MM.1S (cell line): ENCODE measurements at regions not wholly inside any gene's neighbourhood (a gene's known extent, or its start where the extent isn't known, plus 50 kb on each side); places are given as distances from the start of the nearest gene placed in this dataset.

Source experiments
- DNase-seq: peaks from one replicate; pipeline ENCODE4 v3.0.0-alpha.2; 2015
- H2AFZ ChIP-seq: fragments of 300-600 bp; sonication (generic); 2 replicates; pipeline ENCODE4 v1.6.0; 2016; ENCODE audit warnings: antibody characterized with exemption, low read length
- H3F3A ChIP-seq: fragments of 300-600 bp; sonication (generic); 2 replicates; pipeline ENCODE4 v1.6.1; 2016; ENCODE audit warnings: mild to moderate bottlenecking, antibody characterized with exemption, low read length, moderate library complexity, mixed read lengths; ENCODE audit not compliant: insufficient read depth
- H3K27ac ChIP-seq: fragments of 300-600 bp; sonication (generic); 2 replicates; pipeline ENCODE4 v1.5.1; 2016; ENCODE audit warnings: mild to moderate bottlenecking, low read length
- H3K27me3 ChIP-seq: fragments of 300-600 bp; sonication (generic); replicated peaks from 2 replicates; pipeline ENCODE4 v1.6.0; 2016; ENCODE audit warnings: low read length; ENCODE audit not compliant: insufficient read depth
- H3K36me3 ChIP-seq: fragments of 300-600 bp; sonication (generic); replicated peaks from 2 replicates; pipeline ENCODE4 v1.6.1; 2016; ENCODE audit warnings: mild to moderate bottlenecking, low read length, mixed read lengths; ENCODE audit not compliant: insufficient read depth
- H3K4me1 ChIP-seq: fragments of 300-600 bp; sonication (generic); 2 replicates; pipeline ENCODE4 v1.6.1; 2016; ENCODE audit warnings: low read length, mixed read lengths
- H3K4me2 ChIP-seq: fragments of 300-600 bp; sonication (generic); 2 replicates; pipeline ENCODE4 v1.6.0; 2016; ENCODE audit warnings: low read depth, low read length
- H3K4me3 ChIP-seq: fragments of 300-600 bp; sonication (generic); 2 replicates; pipeline ENCODE4 v1.5.1; 2016; ENCODE audit warnings: low read length, mixed read lengths
- H3K79me2 ChIP-seq: fragments of 300-600 bp; sonication (generic); 2 replicates; pipeline ENCODE4 v1.6.1; 2016; ENCODE audit warnings: mixed run types, low read length, mixed read lengths
- H3K9ac ChIP-seq: fragments of 300-600 bp; sonication (generic); 2 replicates; pipeline ENCODE4 v1.6.1; 2016; ENCODE audit warnings: low read length, mixed read lengths
- H3K9me2 ChIP-seq: fragments of 300-600 bp; sonication (generic); replicated peaks from 2 replicates; pipeline ENCODE4 v1.6.1; 2016; ENCODE audit warnings: mild to moderate bottlenecking, low read length, mixed read lengths; ENCODE audit not compliant: insufficient read depth
- H3K9me3 ChIP-seq: fragments of 300-600 bp; sonication (generic); replicated peaks from 2 replicates; pipeline ENCODE4 v1.6.1; 2016; ENCODE audit warnings: mild to moderate bottlenecking, low read length, mixed read lengths; ENCODE audit not compliant: insufficient read depth
- H4K20me1 ChIP-seq: fragments of 300-600 bp; sonication (generic); 2 replicates; pipeline ENCODE4 v1.6.1; 2016; ENCODE audit warnings: mild to moderate bottlenecking, low read length, moderate library complexity, mixed read lengths; ENCODE audit not compliant: insufficient read depth
- CTCF ChIP-seq: fragments of 300-600 bp; sonication (generic); IDR thresholded peaks from 2 replicates; pipeline ENCODE4 v1.5.1; 2016; ENCODE audit warnings: antibody characterized with exemption, low read length, mixed read lengths
- EZH2 ChIP-seq: fragments of 300-600 bp; sonication (generic); optimal IDR thresholded peaks from 2 replicates; pipeline ENCODE3; 2017; ENCODE audit warnings: low read depth, mild to moderate bottlenecking, antibody characterized with exemption, low read length, mixed read lengths
- EZH2phosphoT487 ChIP-seq: fragments of 300-600 bp; sonication (generic); IDR thresholded peaks from 2 replicates; pipeline ENCODE4 v1.6.1; 2018; ENCODE audit warnings: antibody characterized with exemption, low read length

- H3K4me2 ChIP-seq, result no peak overlapping the region
- H3K79me2 ChIP-seq, result no peaks in the 10 kb centered on the region
- no peak overlapping the region for H3K4me3 ChIP-seq
- no peak for DNase-seq
- H3K9me2 ChIP-seq, result no peaks in the 10 kb centered on the region
- H3K9ac ChIP-seq, result no peak overlapping the region
- H3K36me3 ChIP-seq, result no peaks in the 10 kb centered on the region
- TF ChIP-seq EZH2 (no peak), EZH2phosphoT487 (no peak), CTCF (no peak)
- H2AFZ ChIP-seq, result no peak overlapping the region
- no peak overlapping the region for H3K27ac ChIP-seq
- no peaks in the 10 kb centered on the region for H3F3A ChIP-seq
- H3K4me1 ChIP-seq, result no peaks in the 10 kb centered on the region
- H3K9me3 ChIP-seq, result no peaks in the 10 kb centered on the region
- H4K20me1 ChIP-seq, result no peaks in the 10 kb centered on the region
- H3K27me3 ChIP-seq, result no peaks in the 10 kb centered on the region
These were observed 633.6 kb downstream of the BCL11B start for GRCh38 chr14:98638366-98638765.

- DNase-seq, result no peak
- H4K20me1 ChIP-seq, result no peaks in the 10 kb centered on the region
These were observed 624.2 kb downstream of the BCL11B start for GRCh38 chr14:98647754-98648153.

GRCh38 chr14:98651037-98651436 lies 621.0 kb downstream of the BCL11B start:
- TF ChIP-seq EZH2, result no peak
- TF ChIP-seq EZH2phosphoT487, result no peak
- TF ChIP-seq CTCF, result no peak

More at GRCh38 chr14:98647754-98648153, 624.2 kb downstream of the BCL11B start:
- Histone ChIP-seq H3K27me3 (no peaks in the 10 kb centered on the region), H3K4me2 (no peak overlapping the region), H3K9ac (no peak overlapping the region), H3K36me3 (no peaks in the 10 kb centered on the region), H3K4me3 (no peak overlapping the region), H3K27ac (no peak overlapping the region), H2AFZ (no peak overlapping the region), H3K4me1 (no peaks in the 10 kb centered on the region), H3K79me2 (no peaks in the 10 kb centered on the region), H3K9me2 (no peaks in the 10 kb centered on the region), H3K9me3 (no peaks in the 10 kb centered on the region), H3F3A (no peaks in the 10 kb centered on the region)
- TF ChIP-seq EZH2phosphoT487, result no peak
- no peak for TF ChIP-seq EZH2
- no peak for TF ChIP-seq CTCF

More at GRCh38 chr14:98651037-98651436, 621.0 kb downstream of the BCL11B start:
- H2AFZ ChIP-seq, result no peak overlapping the region
- H3K9me2 ChIP-seq, result no peaks in the 10 kb centered on the region
- H3K27ac ChIP-seq, result no peak overlapping the region
- H3K27me3 ChIP-seq, result no peaks in the 10 kb centered on the region
- H3F3A ChIP-seq, result no peaks in the 10 kb centered on the region
- H3K4me1 ChIP-seq, result no peaks in the 10 kb centered on the region
- H4K20me1 ChIP-seq, result no peaks in the 10 kb centered on the region
- H3K79me2 ChIP-seq, result no peaks in the 10 kb centered on the region
- no peak overlapping the region for H3K9ac ChIP-seq
- no peak overlapping the region for H3K4me2 ChIP-seq
- H3K4me3 ChIP-seq, result no peak overlapping the region
- H3K9me3 ChIP-seq, result no peaks in the 10 kb centered on the region
- no peaks in the 10 kb centered on the region for H3K36me3 ChIP-seq
- DNase-seq, result no peak
